RWPE2 (cell line): ENCODE measurements at regions not wholly inside any gene's neighbourhood (a gene's known extent, or its start where the extent isn't known, plus 50 kb on each side); places are given as distances from the start of the nearest gene placed in this dataset.

Experiments
- ATAC-seq: fragments of 200-7000 bp; cut with Tn5 transposase; 3 replicates; pipeline ENCODE4 v1.9.1; 2021; ENCODE audit warnings: low read depth
- DNase-seq: peaks from one replicate; pipeline ENCODE4 v3.0.0-alpha.2; 2020; ENCODE audit warnings: low spot score
- H3K27ac ChIP-seq: fragments of 450-650 bp; 2 replicates; pipeline ENCODE4 v1.5.1; 2017; ENCODE audit warnings: mild to moderate bottlenecking; ENCODE audit not compliant: poor library complexity, severe bottlenecking
- H3K27me3 ChIP-seq: fragments of 250-450 bp; sonication (Bioruptor Pico); 2 replicates; pipeline ENCODE4 v1.5.1; 2021; ENCODE audit warnings: mild to moderate bottlenecking, moderate library complexity; ENCODE audit not compliant: insufficient read depth, poor library complexity, severe bottlenecking
- H3K36me3 ChIP-seq: fragments of 250-450 bp; sonication (Bioruptor Pico); 2 replicates; pipeline ENCODE4 v1.5.1; 2020; ENCODE audit warnings: low read depth, mild to moderate bottlenecking, moderate library complexity
- H3K4me1 ChIP-seq: fragments of 250-450 bp; sonication (Bioruptor Pico); 2 replicates; pipeline ENCODE4 v1.5.1; 2021; ENCODE audit warnings: mild to moderate bottlenecking, moderate library complexity; ENCODE audit not compliant: insufficient read depth, poor library complexity, severe bottlenecking
- H3K4me3 ChIP-seq: fragments of 250-450 bp; sonication (Bioruptor Pico); 2 replicates; pipeline ENCODE4 v1.5.1; 2021; ENCODE audit warnings: mild to moderate bottlenecking, moderate library complexity; ENCODE audit not compliant: severe bottlenecking
- H3K9me3 ChIP-seq: fragments of 250-450 bp; sonication (Bioruptor Pico); 2 replicates; pipeline ENCODE4 v1.5.1; 2021; ENCODE audit warnings: mild to moderate bottlenecking, moderate library complexity; ENCODE audit not compliant: severe bottlenecking
- CTCF ChIP-seq: fragments of 450-650 bp; IDR thresholded peaks from one replicate; pipeline ENCODE4 v1.5.1; 2017; ENCODE audit warnings: mild to moderate bottlenecking, moderate library complexity; ENCODE audit not compliant: poor library complexity, severe bottlenecking

DNA sequence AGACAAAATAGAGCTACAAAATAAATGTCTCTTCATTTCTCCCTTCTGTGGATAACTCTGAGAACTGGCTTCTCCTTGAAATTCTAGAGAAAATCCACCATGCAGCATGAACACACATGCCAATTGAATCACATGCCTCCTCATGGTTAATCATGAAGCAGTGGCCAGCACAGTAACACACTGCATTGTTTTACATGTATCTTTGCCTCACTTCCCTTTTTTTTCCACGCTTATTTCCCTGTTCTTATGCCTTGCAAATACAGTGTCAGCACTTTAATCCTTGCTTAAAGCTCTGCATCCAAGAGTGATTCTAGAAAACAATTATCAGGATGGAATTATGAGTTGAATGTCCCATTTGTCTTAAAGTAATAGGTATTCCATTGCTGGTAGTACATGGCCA is 50.3 kb upstream of the ZBTB7C start:
- no peak for DNase-seq
- Histone ChIP-seq H3K4me1 (no peaks in the 10 kb centered on the region), H3K36me3 (no peaks in the 10 kb centered on the region), H3K27me3 (no peaks in the 10 kb centered on the region), H3K4me3 (no peak overlapping the region), H3K27ac (no peak overlapping the region), H3K9me3 (no peaks in the 10 kb centered on the region)
- ATAC-seq = no peak
- TF ChIP-seq CTCF = no peak

GRCh38 chr18:48459016-48459415 is 49.8 kb upstream of the ZBTB7C start:
- H3K9me3 ChIP-seq = no peaks in the 10 kb centered on the region
- TF ChIP-seq CTCF = no peak
- no peak overlapping the region for H3K4me3 ChIP-seq
- no peaks in the 10 kb centered on the region for H3K27me3 ChIP-seq
- ATAC-seq = no peak
- H3K36me3 ChIP-seq = no peaks in the 10 kb centered on the region
- peaks cover 3% of the 10 kb centered on the region for H3K4me1 ChIP-seq
- DNase-seq = no peak
- no peak overlapping the region for H3K27ac ChIP-seq
